CD4-positive, alpha-beta memory T cell (primary cell): ENCODE measurements at regions not wholly inside any gene's neighbourhood (a gene's known extent, or its start where the extent isn't known, plus 50 kb on each side); places are given as distances from the start of the nearest gene placed in this dataset.

Experiments used
- CTCF ChIA-PET: fragments of 350-600 bp; sonication (Branson Sonifier 250); formaldehyde crosslinking; loops from one replicate; lab custom pipeline; 2021; ENCODE audit warnings: inconsistent platforms; ENCODE audit not compliant: partially characterized antibody; lab: Charles Lee
- POLR2A ChIA-PET: fragments of 350-600 bp; sonication (Branson Sonifier 250); formaldehyde crosslinking; loops from one replicate; lab custom pipeline; 2021; ENCODE audit not compliant: partially characterized antibody; lab: Charles Lee
- DNase-seq, 5 donors: peaks; one replicate each; pipeline versions ENCODE4 v3.0.0 to v3.0.0-alpha.2; 2020 to 2022; ENCODE audit warnings: mixed read lengths in 1 of 5
- H3K27ac ChIP-seq: one replicate; pipeline ENCODE4 v1.7.0; 2013; ENCODE audit warnings: low read depth, low read length
- H3K27me3 ChIP-seq: 2 replicates; pipeline ENCODE4 v1.7.0; 2013; ENCODE audit warnings: mild to moderate bottlenecking, low read length, moderate library complexity; ENCODE audit not compliant: insufficient read depth
- H3K36me3 ChIP-seq: 2 replicates; pipeline ENCODE4 v1.7.0; 2013; ENCODE audit warnings: mild to moderate bottlenecking, low read length, moderate library complexity; ENCODE audit not compliant: insufficient read depth
- H3K4me1 ChIP-seq: 2 replicates; pipeline ENCODE4 v1.7.0; 2013; ENCODE audit warnings: mild to moderate bottlenecking, low read length, moderate library complexity; ENCODE audit not compliant: insufficient read depth
- H3K4me3 ChIP-seq, 2 donors: one replicate each; pipeline ENCODE4 v1.7.0; 2013; ENCODE audit warnings: low read length in 2 of 2, mild to moderate bottlenecking in 1 of 2
- H3K9me3 ChIP-seq, 2 donors: one replicate each; pipeline ENCODE4 v1.7.0; 2013; ENCODE audit warnings: low read length in 2 of 2, control low read depth in 1 of 2; ENCODE audit not compliant: control insufficient read depth in 1 of 2
- H3K27ac Mint-ChIP-seq, 7 donors: one replicate each; pipeline ENCODE4 v1.8.0; 2020 to 2021; ENCODE audit warnings: mixed read lengths in 7 of 7, mild to moderate bottlenecking in 6 of 7, inconsistent platforms in 3 of 7, moderate library complexity in 3 of 7
- H3K27me3 Mint-ChIP-seq, 2 donors: one replicate each; pipeline ENCODE4 v1.8.0; 2020 to 2021; ENCODE audit warnings: mixed read lengths in 2 of 2
- H3K36me3 Mint-ChIP-seq, 2 donors: one replicate each; pipeline ENCODE4 v1.8.0; 2020 to 2021; ENCODE audit warnings: mixed read lengths in 2 of 2, inconsistent platforms in 1 of 2, mild to moderate bottlenecking in 1 of 2
- H3K4me1 Mint-ChIP-seq, 4 donors: one replicate each; pipeline ENCODE4 v1.8.0; 2020 to 2021; ENCODE audit warnings: mixed read lengths in 4 of 4, mild to moderate bottlenecking in 1 of 4
- H3K4me3 Mint-ChIP-seq, 8 donors: one replicate each; pipeline ENCODE4 v1.8.0; 2020 to 2021; ENCODE audit warnings: mixed read lengths in 8 of 8, mild to moderate bottlenecking in 7 of 8, moderate library complexity in 6 of 8, inconsistent platforms in 3 of 8
- H3K9me3 Mint-ChIP-seq, 8 donors: one replicate each; pipeline ENCODE4 v1.8.0; 2020 to 2021; ENCODE audit warnings: mixed read lengths in 8 of 8, mild to moderate bottlenecking in 5 of 8, inconsistent platforms in 3 of 8, moderate library complexity in 1 of 8
- intact Hi-C: fragments of 100-400 bp; cut with micrococcal nuclease; formaldehyde crosslinking; loops from one replicate; pipeline ENCODE4 v1.15.1; 2023

DNA sequence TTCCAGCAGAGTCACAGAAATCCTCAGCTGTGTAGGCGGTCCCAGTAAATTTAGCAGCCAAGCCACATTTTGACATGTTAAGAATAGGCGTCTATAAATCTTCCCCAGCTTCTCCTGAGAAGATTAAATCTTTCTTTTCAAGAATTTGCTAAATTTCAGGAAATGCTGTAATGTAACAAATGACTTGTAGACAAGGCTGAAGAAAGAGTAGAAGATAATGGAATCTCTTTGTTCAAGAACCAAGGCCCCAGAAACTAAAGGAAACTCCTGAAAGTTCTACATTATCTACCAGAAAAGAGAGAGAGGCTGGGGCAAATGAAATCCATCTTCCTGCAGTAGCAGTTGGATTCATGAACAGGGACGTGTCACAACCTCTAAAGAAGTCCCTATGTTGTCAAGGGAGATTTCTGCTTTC is 760.3 kb downstream of the NOVA1 start:
- Mint-ChIP-seq H3K27me3 (no peaks in the 10 kb centered on the region), H3K27ac (no peak overlapping the region), H3K36me3 (no peaks in the 10 kb centered on the region), H3K9me3 (peaks cover 0 to 20% (median 13%) of the 10 kb centered on the region in 8 donors), H3K4me3 (no peak overlapping the region), H3K4me1 (no peaks in the 10 kb centered on the region)
- ChIA-PET POLR2A (no interaction called here), CTCF (no interaction called here)
- H3K9me3 ChIP-seq, result no peaks in the 10 kb centered on the region
- intact Hi-C loops, result no loop called here
- H3K27me3 ChIP-seq, result no peaks in the 10 kb centered on the region
- DNase-seq, result no peak
- no peak overlapping the region for H3K4me3 ChIP-seq
- H3K27ac ChIP-seq, result no peak overlapping the region
- H3K36me3 ChIP-seq, result no peaks in the 10 kb centered on the region
- no peaks in the 10 kb centered on the region for H3K4me1 ChIP-seq

DNA sequence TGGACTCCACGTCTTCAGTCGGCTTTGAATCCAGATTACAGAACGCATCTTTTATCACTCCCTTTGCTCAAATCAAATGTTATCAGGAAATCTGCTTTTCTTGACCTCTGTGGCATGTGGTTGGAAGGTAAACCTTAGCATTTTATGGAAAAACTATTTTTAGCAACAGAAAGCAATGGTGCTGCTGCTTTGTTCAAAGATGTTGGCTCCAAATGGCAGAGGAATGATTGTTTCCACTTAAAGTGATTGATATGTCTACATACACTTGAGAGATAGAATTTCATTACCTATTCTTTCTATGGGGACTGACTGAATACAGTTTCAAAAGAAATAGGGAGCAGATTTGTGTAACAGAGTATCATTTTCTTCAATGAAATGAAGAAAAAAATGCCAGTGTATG is 761.2 kb downstream of the NOVA1 start:
- no peak overlapping the region for H3K4me3 Mint-ChIP-seq
- H3K27ac Mint-ChIP-seq, result no peak overlapping the region
- Histone ChIP-seq H3K36me3 (no peaks in the 10 kb centered on the region), H3K27me3 (no peaks in the 10 kb centered on the region), H3K27ac (no peak overlapping the region), H3K4me1 (no peaks in the 10 kb centered on the region), H3K9me3 (no peaks in the 10 kb centered on the region), H3K4me3 (no peak overlapping the region)
- H3K9me3 Mint-ChIP-seq, result peaks cover 0 to 20% (median 13%) of the 10 kb centered on the region in 8 donors
- intact Hi-C loops, result no loop called here
- no peaks in the 10 kb centered on the region for H3K4me1 Mint-ChIP-seq
- H3K27me3 Mint-ChIP-seq, result no peaks in the 10 kb centered on the region
- ChIA-PET CTCF (no interaction called here), POLR2A (no interaction called here)
- DNase-seq, result no peak
- no peaks in the 10 kb centered on the region for H3K36me3 Mint-ChIP-seq

DNA sequence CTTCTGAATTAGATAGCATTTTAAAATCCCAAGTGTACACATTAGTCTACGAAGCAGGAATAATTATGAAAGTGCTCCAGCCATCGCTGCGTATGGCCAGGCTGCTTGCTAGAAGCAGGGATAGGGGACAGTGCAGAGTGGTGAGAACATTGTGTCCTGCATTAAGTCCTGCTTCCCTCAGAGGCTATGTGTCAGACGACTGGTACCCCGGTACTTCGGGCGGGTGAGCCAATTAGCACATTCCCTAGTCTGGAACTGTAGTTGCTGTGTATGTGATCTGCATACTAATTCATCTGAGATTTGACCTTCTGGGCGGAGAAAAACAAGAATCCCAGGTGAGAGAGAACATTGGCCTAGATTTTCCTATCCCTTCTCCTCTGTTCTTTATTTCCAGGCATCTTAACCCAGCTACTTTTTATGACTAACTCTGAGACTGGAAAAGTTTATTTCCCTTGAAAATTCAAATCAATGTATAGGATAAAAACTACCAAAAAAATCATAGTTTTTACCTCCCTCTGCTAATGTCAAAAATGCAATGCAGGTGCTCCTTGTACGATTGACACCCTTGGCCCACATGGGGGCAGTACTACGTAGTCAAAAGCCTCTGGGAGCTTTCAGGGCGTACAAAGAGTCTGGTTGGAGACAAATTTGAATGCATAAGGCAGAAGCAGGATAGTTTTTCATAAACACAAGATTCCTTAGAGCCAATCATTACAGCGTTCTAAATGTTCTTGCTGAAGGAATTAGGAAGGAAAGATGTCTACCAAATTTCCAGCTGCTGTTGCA is 764.3 kb downstream of the NOVA1 start:
- no peaks in the 10 kb centered on the region for H3K36me3 ChIP-seq
- Mint-ChIP-seq H3K36me3 (no peaks in the 10 kb centered on the region), H3K27ac (no peak overlapping the region), H3K9me3 (peaks cover 0 to 25% (median 9%) of the 10 kb centered on the region in 8 donors), H3K4me3 (no peak overlapping the region), H3K4me1 (no peaks in the 10 kb centered on the region), H3K27me3 (no peaks in the 10 kb centered on the region)
- no peak overlapping the region for H3K4me3 ChIP-seq
- H3K9me3 ChIP-seq, result no peaks in the 10 kb centered on the region
- no peaks in the 10 kb centered on the region for H3K27me3 ChIP-seq
- DNase-seq, result no peak
- H3K4me1 ChIP-seq, result no peaks in the 10 kb centered on the region
- CTCF ChIA-PET, result no interaction called here
- POLR2A ChIA-PET, result no interaction called here
- no peak overlapping the region for H3K27ac ChIP-seq
- intact Hi-C loops, result no loop called here

DNA sequence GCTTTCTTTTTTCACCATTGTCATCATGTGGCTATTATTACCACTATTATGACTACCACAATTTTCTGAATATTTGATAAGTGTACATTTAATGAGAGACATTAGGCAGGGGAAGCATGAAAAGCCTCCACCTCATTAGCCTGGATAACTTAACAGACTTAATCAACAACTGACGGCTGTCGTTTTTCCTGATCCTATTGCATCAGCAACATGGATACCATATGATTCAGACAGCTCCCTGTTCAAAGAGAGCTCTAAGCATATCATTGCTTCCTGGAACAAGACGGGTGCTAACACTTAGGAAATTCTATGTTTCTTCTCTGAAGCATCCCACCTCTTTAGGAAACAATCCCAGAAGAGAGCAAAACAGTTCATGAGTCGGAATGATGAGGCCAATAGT is 765.2 kb downstream of the NOVA1 start:
- no peaks in the 10 kb centered on the region for H3K36me3 ChIP-seq
- intact Hi-C loops, result no loop called here
- Mint-ChIP-seq H3K4me3 (no peak overlapping the region), H3K27me3 (no peaks in the 10 kb centered on the region), H3K4me1 (no peaks in the 10 kb centered on the region), H3K27ac (no peak overlapping the region), H3K36me3 (no peaks in the 10 kb centered on the region), H3K9me3 (peaks cover 0 to 25% (median 8%) of the 10 kb centered on the region in 8 donors)
- H3K4me3 ChIP-seq, result no peak overlapping the region
- CTCF ChIA-PET, result no interaction called here
- H3K27ac ChIP-seq, result no peak overlapping the region
- DNase-seq, result no peak
- POLR2A ChIA-PET, result no interaction called here
- H3K27me3 ChIP-seq, result no peaks in the 10 kb centered on the region
- no peaks in the 10 kb centered on the region for H3K4me1 ChIP-seq
- no peaks in the 10 kb centered on the region for H3K9me3 ChIP-seq

DNA sequence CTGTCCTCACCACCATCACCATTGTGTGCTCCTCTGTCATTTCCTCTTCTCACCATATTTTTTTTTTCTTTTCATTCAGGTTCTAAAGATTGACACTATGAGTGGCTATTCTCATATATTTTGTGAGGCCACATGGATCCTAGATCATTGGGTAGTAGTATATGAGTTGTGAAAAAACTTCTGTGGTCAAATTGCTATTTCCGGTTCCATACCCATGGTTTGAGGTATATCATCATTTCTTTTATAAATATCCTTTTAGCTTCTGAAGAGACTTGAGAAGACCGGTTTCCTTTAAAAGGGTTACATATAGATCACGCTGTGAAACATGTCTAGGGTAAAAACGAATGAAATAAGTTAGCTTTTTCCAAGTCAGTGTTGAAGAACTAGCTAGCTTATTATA is 769.3 kb downstream of the NOVA1 start:
- Histone ChIP-seq H3K27me3 (no peaks in the 10 kb centered on the region), H3K4me3 (no peak overlapping the region), H3K9me3 (no peaks in the 10 kb centered on the region), H3K27ac (no peak overlapping the region), H3K4me1 (no peaks in the 10 kb centered on the region), H3K36me3 (no peaks in the 10 kb centered on the region)
- intact Hi-C loops, result no loop called here
- ChIA-PET POLR2A (no interaction called here), CTCF (interaction anchor here (0.7 kb wide), 1 partner anchor 23 kb away, joined by 3 read pairs; no protein-coding TSS in a partner anchor)
- peaks cover 0 to 28% (median 5%) of the 10 kb centered on the region in 8 donors for H3K9me3 Mint-ChIP-seq
- no peaks in the 10 kb centered on the region for H3K4me1 Mint-ChIP-seq
- no peak overlapping the region for H3K27ac Mint-ChIP-seq
- H3K27me3 Mint-ChIP-seq, result no peaks in the 10 kb centered on the region
- no peaks in the 10 kb centered on the region for H3K36me3 Mint-ChIP-seq
- H3K4me3 Mint-ChIP-seq, result no peak overlapping the region
- DNase-seq, result no peak

DNA sequence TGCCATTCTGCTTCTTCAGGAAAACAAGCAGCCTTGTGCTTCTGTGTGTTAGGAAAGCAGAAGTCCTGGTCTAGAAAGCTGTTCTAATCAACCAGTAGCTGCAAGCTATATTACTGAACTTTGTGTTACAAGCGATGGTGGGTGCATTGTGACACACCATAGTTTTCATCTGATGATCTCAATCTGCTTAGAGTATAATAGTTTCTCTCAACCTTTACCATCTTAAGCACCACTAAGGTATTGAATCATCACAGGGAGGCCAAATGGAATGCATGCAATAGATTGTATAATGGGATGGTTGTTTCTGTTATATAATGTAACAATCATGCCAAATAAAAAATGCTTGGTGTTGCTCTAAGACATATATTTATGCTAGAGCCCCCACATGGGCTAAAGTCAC is 771.7 kb downstream of the NOVA1 start:
- CTCF ChIA-PET, result no interaction called here
- no peak for DNase-seq
- Mint-ChIP-seq H3K27ac (no peak overlapping the region), H3K4me1 (no peaks in the 10 kb centered on the region), H3K4me3 (no peak overlapping the region), H3K9me3 (peaks cover 0 to 32% (median 6%) of the 10 kb centered on the region in 8 donors), H3K36me3 (no peaks in the 10 kb centered on the region), H3K27me3 (no peaks in the 10 kb centered on the region)
- POLR2A ChIA-PET, result no interaction called here
- intact Hi-C loops, result no loop called here
- no peaks in the 10 kb centered on the region for H3K4me1 ChIP-seq
- no peaks in the 10 kb centered on the region for H3K36me3 ChIP-seq
- H3K9me3 ChIP-seq, result peaks cover 0 to 3% of the 10 kb centered on the region in 2 donors
- H3K27me3 ChIP-seq, result no peaks in the 10 kb centered on the region
- no peak overlapping the region for H3K4me3 ChIP-seq
- no peak overlapping the region for H3K27ac ChIP-seq

DNA sequence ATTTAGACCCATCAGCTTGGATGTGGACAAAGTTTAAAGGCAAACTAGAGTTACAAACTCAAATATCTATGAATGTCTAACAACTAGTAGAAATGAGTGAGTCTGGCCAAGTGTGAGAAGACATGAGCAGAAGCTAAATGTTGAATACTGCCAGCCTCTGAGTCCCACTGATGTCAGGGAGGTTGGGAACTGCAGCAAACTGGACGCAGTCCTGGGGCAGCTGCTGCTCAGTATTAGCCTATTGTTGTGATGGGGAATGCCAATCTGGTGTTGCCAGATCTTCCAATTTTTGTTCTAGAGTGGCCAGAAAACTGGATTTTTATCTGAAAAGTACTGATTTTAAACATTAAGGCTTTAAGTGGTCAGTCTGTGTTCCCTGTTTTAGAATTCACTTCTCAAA is 770.4 kb upstream of the STXBP6 start:
- intact Hi-C loops, result no loop called here
- no peak overlapping the region for H3K27ac ChIP-seq
- H3K9me3 Mint-ChIP-seq, result peaks cover 3 to 28% (median 9%) of the 10 kb centered on the region in 8 donors
- H3K27me3 Mint-ChIP-seq, result no peaks in the 10 kb centered on the region
- H3K27me3 ChIP-seq, result no peaks in the 10 kb centered on the region
- H3K4me1 Mint-ChIP-seq, result no peaks in the 10 kb centered on the region
- ChIA-PET POLR2A (no interaction called here), CTCF (no interaction called here)
- DNase-seq, result no peak
- no peak overlapping the region for H3K27ac Mint-ChIP-seq
- H3K36me3 Mint-ChIP-seq, result no peaks in the 10 kb centered on the region
- H3K4me3 ChIP-seq, result no peak overlapping the region
- no peaks in the 10 kb centered on the region for H3K36me3 ChIP-seq
- H3K4me1 ChIP-seq, result no peaks in the 10 kb centered on the region
- H3K9me3 ChIP-seq, result peaks cover 0 to 10% of the 10 kb centered on the region in 2 donors
- H3K4me3 Mint-ChIP-seq, result no peak overlapping the region
